GM18507 (cell line): ENCODE measurements at regions not wholly inside any gene's neighbourhood (a gene's known extent, or its start where the extent isn't known, plus 50 kb on each side); places are given as distances from the start of the nearest gene placed in this dataset.

ENCODE experiments used
- DNase-seq: peaks from one replicate; pipeline ENCODE4 v3.0.0; 2011; ENCODE audit warnings: low read depth; ENCODE audit not compliant: insufficient read length; ENCODE audit errors: extremely low spot score
- FAIRE-seq: peaks from 2 replicates; lab custom pipeline; 2011; peaks lifted over from hg19 to GRCh38; lab: Jason Lieb, UNC

DNA sequence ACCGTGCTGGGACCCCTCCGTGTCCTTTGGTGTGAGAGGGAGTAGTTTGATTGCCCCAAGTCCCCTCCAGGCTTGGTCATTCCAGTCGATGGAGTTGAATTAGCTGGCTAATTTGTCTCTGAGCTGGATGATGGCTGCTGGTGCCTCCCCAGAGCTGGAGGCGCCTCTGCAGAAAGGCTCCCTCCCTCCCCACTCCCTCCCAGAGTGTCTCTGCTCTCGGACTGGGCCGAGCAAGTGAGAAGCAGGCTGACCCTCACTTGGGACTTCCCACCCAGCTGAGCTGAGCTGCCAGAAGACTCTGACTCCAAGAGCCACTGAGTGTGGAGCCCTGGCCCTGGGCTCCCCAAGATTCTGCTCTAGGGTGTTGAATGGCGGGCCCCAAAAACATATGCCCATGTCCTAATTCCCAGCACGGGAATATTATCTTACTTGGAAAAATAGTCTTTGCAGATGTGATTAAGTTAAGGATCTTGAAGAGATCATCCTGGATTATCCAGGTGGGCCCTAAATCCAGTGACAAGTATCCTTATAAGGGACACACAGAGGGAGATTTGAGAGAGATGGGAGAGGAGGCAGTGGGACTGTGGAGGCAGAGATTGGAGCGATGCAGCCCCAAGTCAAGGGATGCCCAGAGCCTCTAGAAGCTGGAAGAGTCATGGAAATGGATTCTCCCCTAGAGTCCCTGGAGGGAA, 60.7 kb upstream of the TLE3 start:
- DNase-seq = no peak
- no peak for FAIRE-seq

DNA sequence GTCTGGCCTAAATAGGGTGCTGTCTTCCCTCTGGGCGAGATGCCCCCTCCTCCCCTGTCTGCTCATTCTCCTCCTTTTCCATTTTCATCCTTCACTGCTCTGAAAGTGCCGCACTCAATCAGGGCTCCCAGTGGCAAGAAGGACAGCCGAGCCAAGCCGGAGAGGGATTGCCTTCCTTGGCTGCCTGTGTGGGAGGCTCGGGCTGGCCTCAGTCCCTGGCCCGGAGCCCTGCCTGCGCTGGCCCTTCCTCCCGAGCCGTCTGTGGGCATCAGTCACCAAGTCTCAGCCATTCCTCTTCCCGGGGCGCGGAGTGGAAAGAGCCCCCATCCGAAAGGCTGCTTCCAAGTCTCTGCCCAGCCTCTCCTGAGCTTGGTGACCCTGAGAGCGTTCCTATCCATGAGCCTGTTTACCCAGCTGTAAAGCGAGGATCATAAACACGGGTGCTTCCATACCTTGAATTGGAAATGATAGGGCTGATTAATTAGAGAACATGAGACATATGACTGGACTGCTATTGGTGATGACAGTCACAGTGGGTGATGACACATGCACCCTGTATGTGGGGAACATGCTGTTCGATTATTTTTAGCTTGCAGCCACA, 59.1 kb upstream of the TLE3 start:
- FAIRE-seq (no peak), DNase-seq (no peak)

DNA sequence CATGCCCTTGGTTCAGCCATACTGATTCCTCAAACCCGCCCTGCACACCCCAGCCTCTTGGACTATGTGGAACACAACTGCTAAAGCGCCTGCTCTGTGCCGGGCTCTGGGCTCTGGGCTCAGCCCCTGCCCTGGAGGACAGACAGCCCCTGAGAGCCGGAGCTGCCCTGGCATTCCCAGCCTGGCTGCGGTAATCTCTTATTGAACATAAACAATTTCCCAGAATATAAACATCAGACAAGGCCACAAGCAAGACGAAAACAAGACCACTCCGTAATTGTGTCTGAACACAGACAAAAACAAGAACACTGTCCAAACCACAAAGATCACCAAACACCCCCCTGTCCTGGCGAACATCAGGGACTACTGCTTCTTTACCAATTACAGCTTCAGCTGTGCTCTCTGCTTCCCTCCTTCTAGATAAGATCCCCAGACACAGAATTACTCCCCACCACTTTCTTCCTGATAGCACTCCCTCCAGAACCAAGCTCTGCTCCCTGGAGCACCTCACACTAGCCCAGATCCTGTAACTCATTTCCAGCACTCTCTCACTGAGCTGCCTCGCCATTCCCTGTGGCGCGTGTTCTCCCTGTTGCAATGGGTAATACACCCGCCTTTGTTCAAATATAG, 57.1 kb upstream of the TLE3 start:
- DNase-seq (no peak), FAIRE-seq (no peak)

DNA sequence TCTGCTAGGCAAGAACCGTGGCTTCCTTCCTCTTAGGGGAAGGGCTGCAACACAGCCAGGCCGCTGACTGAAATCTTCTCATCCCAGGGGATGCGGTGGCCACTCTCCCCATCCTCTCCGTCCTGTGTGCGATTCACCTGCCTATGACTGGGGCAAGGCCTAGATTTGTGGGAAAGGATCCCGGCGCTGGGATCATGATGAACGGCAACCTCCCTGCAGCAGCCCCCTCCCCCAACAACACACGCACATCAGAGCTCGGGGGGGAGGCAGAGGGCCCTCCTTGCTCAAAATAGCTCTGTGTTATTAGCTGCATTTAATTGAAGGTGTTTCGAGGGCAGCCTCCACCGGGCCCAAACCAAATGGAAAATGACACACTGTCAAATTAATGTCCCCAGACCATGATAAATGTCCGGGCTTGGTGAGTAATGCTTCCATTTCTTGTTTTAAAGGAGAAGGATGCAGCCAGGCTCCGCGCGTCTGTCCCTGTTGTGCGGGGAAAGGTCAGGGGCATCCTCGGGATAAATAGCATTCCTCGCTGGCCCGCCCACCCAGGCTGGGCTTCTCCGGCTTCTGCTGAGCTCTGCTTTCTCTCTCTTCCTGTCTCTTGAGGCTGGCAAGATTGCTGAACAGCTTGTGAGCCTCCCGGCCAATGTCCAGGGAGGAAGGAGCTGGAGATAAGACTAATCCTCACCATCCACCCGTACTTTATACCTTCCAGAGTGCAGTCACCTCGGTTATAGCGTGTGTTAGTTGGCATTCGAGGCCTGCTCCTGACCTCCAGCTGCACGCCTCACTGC, 56.4 kb upstream of the TLE3 start:
- FAIRE-seq = no peak
- DNase-seq = no peak

DNA sequence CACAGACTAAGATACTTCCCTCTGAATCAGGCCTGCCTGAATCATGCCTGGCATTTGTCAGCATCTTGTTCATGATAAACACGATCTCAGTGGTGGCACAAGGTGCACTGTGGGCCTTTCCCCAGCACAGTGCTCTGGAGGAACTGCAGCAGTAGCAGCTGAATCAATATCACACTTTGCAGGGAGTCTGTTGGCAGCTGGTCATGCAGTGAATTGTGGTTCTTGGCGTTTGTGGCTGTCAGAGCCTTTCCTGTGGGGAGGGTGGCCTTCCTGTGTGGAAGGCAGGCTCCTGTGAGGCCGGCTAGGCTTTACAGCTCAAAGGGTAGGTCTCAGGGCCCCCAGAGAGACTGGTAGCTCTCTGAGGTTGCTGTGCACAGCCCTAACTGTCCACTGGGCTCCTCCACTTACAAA, 54.4 kb upstream of the TLE3 start:
- DNase-seq (no peak), FAIRE-seq (peak; percentile 65)

DNA sequence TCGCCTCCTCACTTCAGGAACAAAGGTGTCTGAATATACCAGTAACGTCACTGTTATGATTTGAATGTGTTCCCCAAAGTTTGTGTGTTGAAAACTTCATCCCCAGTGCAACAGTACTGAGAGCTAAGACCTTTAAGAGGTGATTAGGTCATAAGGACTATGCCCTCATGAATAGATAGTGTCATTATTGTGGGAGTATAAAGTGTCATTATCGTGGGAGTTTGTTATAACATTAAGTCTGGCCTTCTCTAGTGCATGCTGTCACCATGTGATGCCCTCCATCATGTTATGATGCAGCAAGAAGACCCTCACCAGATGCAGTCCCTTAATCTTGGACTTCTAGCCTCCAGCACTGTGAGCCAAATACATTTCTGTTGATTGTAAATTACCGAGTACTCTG, 53.7 kb upstream of the TLE3 start:
- no peak for FAIRE-seq
- no peak for DNase-seq

DNA sequence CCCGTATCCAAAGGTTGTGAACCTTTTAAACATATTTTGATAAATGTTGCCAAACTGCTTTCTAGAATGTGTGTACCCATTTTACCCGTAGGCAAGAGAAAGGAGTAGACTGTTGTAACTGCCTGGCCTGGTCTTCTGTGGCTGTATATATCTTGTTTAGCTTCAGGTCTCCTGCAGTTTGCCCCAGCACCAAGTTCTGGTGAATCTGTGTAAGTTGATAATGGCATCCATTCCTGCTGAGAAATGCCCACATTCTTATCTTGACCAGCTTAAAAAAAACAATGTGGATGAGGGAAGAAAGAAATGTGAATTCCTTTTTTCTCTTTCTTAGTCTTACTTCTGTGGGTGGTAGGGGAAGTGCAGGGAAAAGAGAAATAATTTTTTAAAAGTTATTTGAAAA, 53.3 kb upstream of the TLE3 start:
- FAIRE-seq (no peak), DNase-seq (no peak)

DNA sequence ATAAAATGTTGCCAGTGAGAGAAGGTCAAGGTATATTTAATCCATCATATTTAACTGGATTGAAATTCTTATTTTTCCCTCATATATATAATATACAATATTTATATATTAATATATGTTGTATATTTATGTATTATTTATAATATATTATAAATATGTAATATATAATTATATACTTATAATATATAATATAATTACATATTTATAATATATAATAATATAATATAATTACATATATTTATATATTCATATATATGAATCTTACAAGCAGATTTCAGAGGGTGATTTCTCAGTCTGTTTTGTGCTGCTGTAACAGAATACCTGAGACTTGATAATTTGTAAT, 52.7 kb upstream of the TLE3 start:
- FAIRE-seq = no peak
- DNase-seq = no peak

DNA sequence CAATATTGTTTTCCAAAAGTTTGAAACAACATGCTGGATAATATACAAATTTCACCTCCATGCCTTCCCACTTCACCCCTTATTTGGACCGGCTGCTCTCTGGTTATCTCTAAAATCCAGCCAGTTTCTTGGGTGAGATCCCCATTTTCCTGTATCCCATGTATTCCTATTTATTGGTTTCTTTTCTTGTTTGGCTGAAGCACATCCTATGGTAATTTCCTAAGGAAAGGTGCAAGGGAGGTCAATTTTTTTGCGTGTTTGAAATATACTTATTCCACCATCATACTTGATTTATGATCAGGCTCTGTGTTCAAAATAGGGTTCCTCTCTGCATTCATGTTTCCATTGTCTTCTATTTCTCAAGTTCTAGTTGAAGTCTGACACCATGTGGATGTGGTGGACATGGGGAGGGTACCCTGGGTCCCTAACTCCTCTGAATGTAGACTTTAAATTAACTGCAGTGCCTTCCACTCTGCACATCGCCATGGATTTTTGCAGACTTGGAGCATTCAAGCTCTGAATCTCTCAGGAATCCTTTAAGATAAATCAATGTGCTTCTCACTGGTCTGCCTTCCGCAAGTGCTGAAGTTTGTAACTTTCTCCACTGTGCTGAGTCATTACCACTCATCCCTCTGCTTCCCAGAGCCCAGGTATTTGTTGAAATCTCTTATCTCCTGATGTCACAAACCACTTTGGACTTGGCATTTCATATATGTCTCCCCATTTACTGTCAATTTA, 52.1 kb upstream of the TLE3 start:
- DNase-seq (no peak), FAIRE-seq (no peak)

DNA sequence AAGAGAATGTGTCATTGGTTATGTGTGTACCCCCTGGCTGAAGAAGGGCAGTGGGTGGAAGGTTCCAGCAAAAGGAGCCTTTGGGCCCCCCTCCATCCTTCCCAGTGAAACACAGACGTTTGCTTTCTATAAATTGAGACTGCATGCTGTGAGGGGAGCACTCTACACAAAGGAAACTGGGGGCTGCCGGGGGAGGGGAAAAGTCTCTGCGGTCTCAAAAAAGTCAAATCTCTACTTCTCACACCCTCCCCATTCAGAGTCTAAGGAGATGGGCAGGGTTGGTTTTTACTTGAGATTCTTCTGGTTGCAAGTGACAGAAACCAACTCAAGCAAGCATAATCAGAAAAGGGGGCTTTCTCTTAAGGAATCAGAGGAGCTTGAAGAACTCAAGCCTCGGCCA, 50.1 kb upstream of the TLE3 start:
- FAIRE-seq (no peak), DNase-seq (no peak)
